ENCODE measurements at regions not wholly inside any gene's neighbourhood (a gene's known extent, or its start where the extent isn't known, plus 50 kb on each side); places are given as distances from the start of the nearest gene placed in this dataset.

DNA sequence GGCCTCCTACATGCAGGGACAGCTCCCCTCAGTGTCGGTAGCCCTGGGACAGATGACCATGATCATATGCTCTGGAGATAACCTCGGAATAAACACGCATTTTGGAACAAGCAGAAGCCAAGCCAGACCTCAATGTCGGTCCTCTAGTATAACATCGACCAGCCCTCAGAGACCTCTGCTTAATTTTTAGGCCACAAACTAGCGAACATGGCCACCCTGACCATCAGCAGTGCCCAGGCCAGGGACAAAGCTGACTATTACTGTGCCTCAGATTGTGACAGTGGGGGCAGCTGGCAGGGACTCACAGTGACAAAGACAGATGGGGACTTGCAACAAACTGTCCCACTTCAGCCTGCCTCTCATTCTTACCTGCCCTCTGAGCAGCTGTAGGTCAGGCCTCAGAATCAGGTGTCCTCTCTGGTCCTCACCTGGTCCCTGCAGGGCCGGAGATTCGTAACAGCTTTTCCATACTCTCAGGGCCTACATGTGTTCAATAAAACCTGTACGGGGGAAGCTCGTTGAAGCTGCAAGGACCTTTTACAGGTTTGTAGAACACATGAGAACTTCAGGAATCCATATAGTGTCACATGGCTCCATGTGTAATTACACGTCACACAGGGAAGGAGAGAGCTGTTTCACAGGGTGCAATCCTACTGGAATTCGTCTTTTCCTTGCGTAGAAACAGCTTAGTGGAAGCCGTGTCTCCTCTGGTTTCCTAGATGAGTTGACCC, 72.8 kb upstream of the IGLL5 start:
- CTCF ChIA-PET: interaction anchor here (0.8 to 2.1 kb wide), 4 partner anchors 9 to 69 kb away, joined by 3 to 6 read pairs (median 4); no protein-coding TSS in a partner anchor
- POLR2A ChIA-PET: no interaction called here
- DNase-seq (no peak), ATAC-seq (no peak)
- Mint-ChIP-seq H3K36me3 (ENCODE audit: low read depth) (no peaks in the 10 kb centered on the region), H3K27ac (no peak overlapping the region), H3K4me3 (no peak overlapping the region), H3K27me3 (no peaks in the 10 kb centered on the region), H3K9me3 (ENCODE audit: low read depth) (no peaks in the 10 kb centered on the region), H3K4me1 (peaks cover 52% of the 10 kb centered on the region)
- intact Hi-C loops (cut with DNase I, micrococcal nuclease): no loop called here

- no peak for DNase-seq
- POLR2A ChIA-PET: no interaction called here
- Mint-ChIP-seq H3K4me3 (no peak overlapping the region), H3K27ac (no peak overlapping the region), H3K27me3 (no peaks in the 10 kb centered on the region), H3K9me3 (ENCODE audit: low read depth) (no peaks in the 10 kb centered on the region), H3K4me1 (peaks cover 60% of the 10 kb centered on the region), H3K36me3 (ENCODE audit: low read depth) (no peaks in the 10 kb centered on the region)
- intact Hi-C loops (cut with DNase I, micrococcal nuclease): no loop called here
- CTCF ChIA-PET: interaction anchor here (0.6 to 2.2 kb wide), 5 partner anchors 8 to 475 kb away, joined by 3 to 8 read pairs (median 5); no protein-coding TSS in a partner anchor
- ATAC-seq: no peak
These were observed 72.0 kb upstream of the IGLL5 start for GRCh38 chr22:22815397-22816170.

DNA sequence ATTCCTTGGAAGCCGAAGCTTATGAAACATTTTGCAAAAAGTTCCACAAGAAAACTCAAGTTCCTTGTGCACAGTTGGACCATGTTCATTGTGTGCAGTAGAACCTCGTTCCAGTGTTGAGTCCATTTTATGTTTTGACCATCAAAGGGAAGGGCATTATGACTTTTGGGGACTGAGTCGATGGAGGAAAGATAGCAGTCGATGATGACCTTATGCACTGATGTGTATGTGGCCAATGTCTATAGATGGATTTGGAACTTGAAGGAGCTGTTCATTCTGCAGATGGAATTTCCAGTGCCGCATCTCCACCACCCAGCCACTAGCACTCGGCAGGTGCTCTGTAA, 71.5 kb upstream of the IGLL5 start:
- Mint-ChIP-seq H3K27ac (no peak overlapping the region), H3K4me3 (no peak overlapping the region), H3K36me3 (ENCODE audit: low read depth) (no peaks in the 10 kb centered on the region), H3K27me3 (no peaks in the 10 kb centered on the region), H3K9me3 (ENCODE audit: low read depth) (no peaks in the 10 kb centered on the region), H3K4me1 (peaks cover 66% of the 10 kb centered on the region)
- DNase-seq (no peak), ATAC-seq (no peak)
- intact Hi-C loops (cut with DNase I, micrococcal nuclease): no loop called here
- ChIA-PET CTCF (interaction anchor here (0.7 to 2.2 kb wide), 6 partner anchors 9 to 198 kb away, joined by 3 to 8 read pairs (median 6); no protein-coding TSS in a partner anchor), POLR2A (no interaction called here)

GRCh38 chr22:22816766-22817410, 70.7 kb upstream of the IGLL5 start:
- no peak overlapping the region for H3K4me3 Mint-ChIP-seq
- no peaks in the 10 kb centered on the region for H3K9me3 Mint-ChIP-seq (ENCODE audit: low read depth)
- ATAC-seq (no peak), DNase-seq (no peak)
- intact Hi-C loops (cut with DNase I, micrococcal nuclease): no loop called here
- H3K27ac Mint-ChIP-seq: no peak overlapping the region
- H3K4me1 Mint-ChIP-seq: peaks cover 73% of the 10 kb centered on the region
- POLR2A ChIA-PET: no interaction called here
- H3K36me3 Mint-ChIP-seq (ENCODE audit: low read depth): no peaks in the 10 kb centered on the region
- no peaks in the 10 kb centered on the region for H3K27me3 Mint-ChIP-seq
- CTCF ChIA-PET: interaction anchor here (0.7 to 2.2 kb wide), 5 partner anchors 10 to 198 kb away, joined by 3 to 8 read pairs (median 5); no protein-coding TSS in a partner anchor

DNA sequence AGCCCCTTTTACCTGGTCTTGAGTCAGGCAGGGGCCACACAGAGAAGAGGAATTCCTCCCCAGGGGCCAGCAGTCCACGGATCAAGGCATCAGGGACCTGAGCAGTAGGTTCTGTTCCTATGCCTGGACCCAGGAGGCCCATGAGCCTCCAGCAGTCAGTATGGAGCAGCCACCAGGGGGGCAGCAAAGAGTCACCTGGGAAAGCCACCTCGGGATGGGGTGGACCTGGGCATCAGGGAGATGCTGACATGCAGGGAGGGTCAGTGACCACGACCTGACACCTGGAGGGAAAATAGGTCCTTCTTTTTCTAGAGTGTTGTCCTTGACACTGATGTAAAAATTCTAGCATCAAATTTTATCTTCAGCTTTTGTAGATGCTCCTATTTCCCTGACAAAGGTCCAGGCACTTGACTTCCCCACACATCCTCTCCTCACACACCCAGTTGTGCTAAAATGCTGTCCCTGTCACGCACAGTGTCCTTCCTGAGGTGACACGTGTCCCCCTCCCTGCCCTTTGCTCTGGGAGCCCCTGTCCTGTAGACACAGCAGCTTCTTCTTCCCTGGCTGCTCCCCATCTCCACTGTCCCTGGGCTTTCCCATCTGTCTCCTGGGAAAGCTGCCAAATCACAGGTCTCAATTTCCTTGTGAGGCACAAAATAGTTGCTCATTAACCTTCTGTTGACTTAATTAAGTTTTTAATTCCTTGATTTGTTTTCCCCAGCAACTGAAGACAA, 70.0 kb upstream of the IGLL5 start:
- no peaks in the 10 kb centered on the region for H3K27me3 Mint-ChIP-seq
- H3K36me3 Mint-ChIP-seq (ENCODE audit: low read depth): no peaks in the 10 kb centered on the region
- peaks cover 80% of the 10 kb centered on the region for H3K4me1 Mint-ChIP-seq
- ATAC-seq (no peak), DNase-seq (no peak)
- no peak overlapping the region for H3K27ac Mint-ChIP-seq
- CTCF ChIA-PET: interaction anchor here (0.6 to 2.2 kb wide), 4 partner anchors 19 to 974 kb away, joined by 3 to 8 read pairs (median 4); no protein-coding TSS in a partner anchor
- no peaks in the 10 kb centered on the region for H3K9me3 Mint-ChIP-seq (ENCODE audit: low read depth)
- POLR2A ChIA-PET: no interaction called here
- intact Hi-C loops (cut with DNase I, micrococcal nuclease): no loop called here
- no peak overlapping the region for H3K4me3 Mint-ChIP-seq

GRCh38 chr22:22818202-22818538, 69.4 kb upstream of the IGLL5 start:
- Mint-ChIP-seq H3K4me1 (peaks cover 86% of the 10 kb centered on the region), H3K9me3 (ENCODE audit: low read depth) (no peaks in the 10 kb centered on the region), H3K36me3 (ENCODE audit: low read depth) (no peaks in the 10 kb centered on the region), H3K4me3 (no peak overlapping the region), H3K27me3 (no peaks in the 10 kb centered on the region), H3K27ac (no peak overlapping the region)
- no peak for ATAC-seq
- intact Hi-C loops (cut with DNase I, micrococcal nuclease): no loop called here
- DNase-seq: no peak
- ChIA-PET CTCF (interaction anchor here (0.6 to 2.2 kb wide), 7 partner anchors 19 to 975 kb away, joined by 3 to 8 read pairs (median 3); no protein-coding TSS in a partner anchor), POLR2A (no interaction called here)

- ChIA-PET CTCF (interaction anchor here (0.7 to 1.5 kb wide), 7 partner anchors 11 to 73 kb away, joined by 3 to 8 read pairs (median 3); no protein-coding TSS in a partner anchor), POLR2A (no interaction called here)
- H3K4me1 Mint-ChIP-seq: peaks cover 93% of the 10 kb centered on the region
- intact Hi-C loops (cut with DNase I, micrococcal nuclease): no loop called here
- H3K4me3 Mint-ChIP-seq: no peak overlapping the region
- no peaks in the 10 kb centered on the region for H3K9me3 Mint-ChIP-seq (ENCODE audit: low read depth)
- DNase-seq: peak; percentile 33
- peak overlapping the region; percentile 79 for H3K27ac Mint-ChIP-seq
- no peaks in the 10 kb centered on the region for H3K27me3 Mint-ChIP-seq
- peak; percentile 64 for ATAC-seq
- no peaks in the 10 kb centered on the region for H3K36me3 Mint-ChIP-seq (ENCODE audit: low read depth)
These were observed 68.5 kb upstream of the IGLL5 start for GRCh38 chr22:22818861-22819855.

DNA sequence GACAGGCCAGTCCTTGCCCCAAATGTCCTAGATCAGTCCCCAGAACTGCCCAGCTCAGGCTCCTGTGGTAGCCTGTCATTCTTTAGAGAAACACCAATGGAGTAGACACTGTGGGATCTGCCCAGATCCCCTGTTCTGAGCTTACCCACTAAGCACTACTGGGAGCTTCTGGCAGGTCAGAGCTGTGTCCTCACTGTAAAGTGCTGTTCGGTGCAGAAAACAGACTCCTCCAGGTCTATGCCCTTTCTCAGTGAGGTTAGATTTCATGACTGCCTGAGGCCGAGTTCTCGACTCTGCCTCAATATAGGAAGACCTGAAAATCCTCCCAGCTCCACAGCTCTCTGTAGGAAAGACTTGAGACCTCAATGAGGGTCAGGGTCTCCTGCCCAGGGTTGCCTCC, 67.5 kb upstream of the IGLL5 start:
- Mint-ChIP-seq H3K36me3 (ENCODE audit: low read depth) (no peaks in the 10 kb centered on the region), H3K4me3 (no peak overlapping the region), H3K27ac (peak overlapping the region; percentile 79), H3K27me3 (no peaks in the 10 kb centered on the region), H3K9me3 (ENCODE audit: low read depth) (no peaks in the 10 kb centered on the region), H3K4me1 (peaks cover 92% of the 10 kb centered on the region)
- no peak for DNase-seq
- POLR2A ChIA-PET: no interaction called here
- CTCF ChIA-PET: interaction anchor here (0.6 to 1.1 kb wide), 3 partner anchors 11 to 135 kb away, joined by 3 to 8 read pairs (median 3); no protein-coding TSS in a partner anchor
- ATAC-seq: no peak
- intact Hi-C loops (cut with DNase I, micrococcal nuclease): no loop called here

DNA sequence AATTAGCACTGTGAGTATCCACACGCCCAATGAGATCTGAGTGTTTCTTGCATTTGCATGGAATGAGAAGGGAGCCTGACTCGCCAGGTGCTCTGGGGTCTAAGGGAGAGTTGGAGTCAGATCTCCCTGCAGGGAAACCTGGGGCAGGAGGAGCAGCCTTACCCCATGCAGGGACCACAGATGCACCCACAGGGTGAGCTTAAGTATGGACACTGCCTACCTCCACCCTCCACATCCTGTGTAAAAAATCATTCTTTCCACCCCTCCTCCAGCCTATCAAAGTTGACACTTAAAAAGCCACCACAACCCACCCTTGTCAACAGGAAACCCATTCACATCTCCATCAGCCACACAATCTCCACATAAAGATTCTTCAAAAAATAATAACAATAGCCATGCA, 67.0 kb upstream of the IGLL5 start:
- POLR2A ChIA-PET: no interaction called here
- intact Hi-C loops (cut with DNase I, micrococcal nuclease): no loop called here
- peak; percentile 38 for DNase-seq

DNA sequence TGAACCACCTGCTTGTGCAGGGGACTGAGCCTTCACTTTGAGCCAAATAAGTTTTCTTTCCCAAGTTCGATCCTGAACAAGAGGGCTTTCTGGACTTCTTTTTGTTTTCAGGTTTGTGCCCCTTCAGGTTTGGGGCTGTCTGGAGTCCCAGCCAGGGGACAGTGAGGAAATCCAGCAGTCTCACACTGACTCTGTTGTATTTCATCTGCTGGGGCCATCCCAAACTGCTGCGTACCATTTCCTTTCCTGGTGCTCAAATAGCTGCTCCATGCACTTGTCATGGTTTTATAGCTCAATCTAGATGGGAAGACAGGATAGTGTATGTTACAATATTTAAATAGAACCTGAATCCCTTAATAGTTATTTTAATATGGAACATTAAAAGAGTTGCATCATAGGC, 66.3 kb upstream of the IGLL5 start:
- Mint-ChIP-seq H3K9me3 (ENCODE audit: low read depth) (no peaks in the 10 kb centered on the region), H3K4me3 (no peak overlapping the region), H3K4me1 (peaks cover 81% of the 10 kb centered on the region), H3K27ac (peak overlapping the region; percentile 76), H3K36me3 (ENCODE audit: low read depth) (no peaks in the 10 kb centered on the region), H3K27me3 (no peaks in the 10 kb centered on the region)
- CTCF ChIA-PET: interaction anchor here (0.8 kb wide), 1 partner anchor 56 kb away, joined by 3 read pairs; no protein-coding TSS in a partner anchor
- ATAC-seq (no peak), DNase-seq (no peak)
- POLR2A ChIA-PET: no interaction called here
- intact Hi-C loops (cut with DNase I, micrococcal nuclease): no loop called here

More for the DNA sequence above, 67.0 kb upstream of the IGLL5 start:
- Mint-ChIP-seq H3K27me3 (no peaks in the 10 kb centered on the region), H3K4me1 (peaks cover 88% of the 10 kb centered on the region), H3K9me3 (ENCODE audit: low read depth) (no peaks in the 10 kb centered on the region), H3K4me3 (no peak overlapping the region), H3K36me3 (ENCODE audit: low read depth) (no peaks in the 10 kb centered on the region), H3K27ac (peak overlapping the region; percentile 79)
- CTCF ChIA-PET: interaction anchor here (0.6 to 1.1 kb wide), 3 partner anchors 10 to 134 kb away, joined by 3 to 8 read pairs (median 3); no protein-coding TSS in a partner anchor
- ATAC-seq: peak; percentile 80

Data from activated CD4-positive, alpha-beta T cell treated with anti-CD3 and anti-CD28 coated beads for 36 hours (primary cell).